ENCODE measurements at regions not wholly inside any gene's neighbourhood (a gene's known extent, or its start where the extent isn't known, plus 50 kb on each side); places are given as distances from the start of the nearest gene placed in this dataset.
"Not testable (repeated sequence)": the region's sequence is repeated elsewhere in the genome, so short reads cannot be mapped to it uniquely, and the experiment has no call there.

DNA sequence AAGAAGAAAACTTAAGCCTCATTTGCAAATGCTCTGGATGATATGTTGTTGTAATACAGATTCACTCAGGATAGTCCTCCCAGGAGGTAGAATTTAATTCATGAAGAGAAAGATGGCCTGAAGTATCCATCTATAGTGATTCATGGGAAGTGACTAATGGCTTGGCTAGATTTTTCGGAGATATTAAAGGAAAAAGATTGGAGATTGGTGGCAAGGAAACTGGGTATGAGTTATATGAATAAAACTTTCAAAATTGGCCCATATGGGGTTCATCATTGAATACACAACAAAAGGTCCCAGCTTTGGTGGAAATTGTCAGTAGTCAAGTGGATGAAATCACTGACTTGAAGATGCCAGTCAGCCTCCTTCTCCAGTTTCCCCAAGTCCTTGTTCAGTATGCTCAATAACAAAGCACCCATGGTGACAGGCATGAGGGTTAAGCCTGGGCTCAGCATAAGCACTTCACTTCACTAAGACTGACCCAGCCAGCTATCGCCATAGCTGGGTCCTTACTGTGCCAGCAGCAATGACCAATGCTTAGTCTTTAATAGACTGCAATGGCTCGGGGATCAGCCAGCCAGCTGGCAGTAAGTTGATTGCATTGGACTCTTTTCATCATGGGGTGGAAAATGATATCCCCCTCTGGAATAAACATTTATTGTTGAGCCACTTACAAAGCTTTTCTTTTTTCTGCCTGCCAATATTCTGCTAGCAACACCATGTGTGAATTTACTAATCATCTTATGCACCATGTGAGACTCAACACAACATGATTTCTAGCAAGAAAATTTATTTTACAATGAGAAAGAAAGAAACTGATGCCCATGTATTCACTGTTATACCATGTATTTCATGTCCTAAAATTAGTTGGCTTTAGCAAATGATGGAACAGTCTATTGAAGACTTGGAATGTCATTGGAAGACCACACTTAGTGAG, 176.6 kb upstream of the TACR1 start:
- no peaks in the 10 kb centered on the region for H3K36me3 ChIP-seq
- WGBS: 81% methylated on average over 3 of the region's 3 CpGs
- H3K27me3 ChIP-seq: no peaks in the 10 kb centered on the region
- H3K27ac ChIP-seq (replicated peaks in 1 of 4): no peak overlapping the region
- intact Hi-C loops (cut with DNase I): no loop called here
- no peak for DNase-seq (ENCODE audit: extremely low spot score)
- H3K4me1 ChIP-seq: no peaks in the 10 kb centered on the region
- TF ChIP-seq EP300 (IDR thresholded peaks at IDR 0.05) (no peak), POLR2A (IDR thresholded peaks at IDR 0.05; ENCODE audit: low read depth) (no peak), POLR2AphosphoS5 (IDR thresholded peaks at IDR 0.05) (no peak)
- TF ChIP-seq, protein P1, sequence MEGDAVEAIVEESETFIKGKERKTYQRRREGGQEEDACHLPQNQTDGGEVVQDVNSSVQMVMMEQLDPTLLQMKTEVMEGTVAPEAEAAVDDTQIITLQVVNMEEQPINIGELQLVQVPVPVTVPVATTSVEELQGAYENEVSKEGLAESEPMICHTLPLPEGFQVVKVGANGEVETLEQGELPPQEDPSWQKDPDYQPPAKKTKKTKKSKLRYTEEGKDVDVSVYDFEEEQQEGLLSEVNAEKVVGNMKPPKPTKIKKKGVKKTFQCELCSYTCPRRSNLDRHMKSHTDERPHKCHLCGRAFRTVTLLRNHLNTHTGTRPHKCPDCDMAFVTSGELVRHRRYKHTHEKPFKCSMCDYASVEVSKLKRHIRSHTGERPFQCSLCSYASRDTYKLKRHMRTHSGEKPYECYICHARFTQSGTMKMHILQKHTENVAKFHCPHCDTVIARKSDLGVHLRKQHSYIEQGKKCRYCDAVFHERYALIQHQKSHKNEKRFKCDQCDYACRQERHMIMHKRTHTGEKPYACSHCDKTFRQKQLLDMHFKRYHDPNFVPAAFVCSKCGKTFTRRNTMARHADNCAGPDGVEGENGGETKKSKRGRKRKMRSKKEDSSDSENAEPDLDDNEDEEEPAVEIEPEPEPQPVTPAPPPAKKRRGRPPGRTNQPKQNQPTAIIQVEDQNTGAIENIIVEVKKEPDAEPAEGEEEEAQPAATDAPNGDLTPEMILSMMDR (IDR thresholded peaks at IDR 0.05): no peak
- no peak overlapping the region for H3K4me3 ChIP-seq
- no peaks in the 10 kb centered on the region for H3K9me3 ChIP-seq

DNA sequence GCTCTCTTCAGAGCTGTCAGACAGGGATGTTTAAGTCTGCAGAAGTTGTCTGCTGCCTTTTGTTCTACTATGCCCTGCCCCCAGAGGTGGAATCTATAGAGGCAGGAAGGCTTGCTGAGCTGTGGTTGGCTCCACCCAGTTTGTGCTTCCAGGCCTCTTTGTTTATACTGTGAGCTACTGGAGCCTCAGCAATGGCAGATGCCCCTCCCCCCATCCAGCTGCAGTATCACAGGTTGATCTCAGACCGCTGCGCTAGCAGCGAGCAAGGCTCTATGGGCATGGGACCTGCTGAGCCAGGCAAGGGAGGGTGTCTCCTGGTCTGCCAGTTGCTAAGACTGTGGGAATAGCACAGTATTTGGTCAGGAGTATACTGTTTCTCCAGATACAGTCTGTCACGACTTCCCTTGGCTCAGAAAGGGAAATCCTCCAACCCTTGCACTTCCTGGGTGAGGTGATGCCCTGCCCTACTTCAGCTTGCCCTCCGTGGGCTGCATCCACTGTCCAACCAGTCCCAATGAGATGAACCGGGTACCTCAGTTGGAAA, 175.2 kb upstream of the TACR1 start:
- DNase-seq (ENCODE audit: extremely low spot score); H3K4me1 ChIP-seq; H3K27ac ChIP-seq (replicated peaks in 1 of 4); H3K36me3 ChIP-seq; H3K27me3 ChIP-seq; H3K4me3 ChIP-seq; H3K9me3 ChIP-seq; intact Hi-C loops (cut with DNase I): not testable (repeated sequence)
- WGBS: 44% methylated on average over 6 of the region's 6 CpGs

DNA sequence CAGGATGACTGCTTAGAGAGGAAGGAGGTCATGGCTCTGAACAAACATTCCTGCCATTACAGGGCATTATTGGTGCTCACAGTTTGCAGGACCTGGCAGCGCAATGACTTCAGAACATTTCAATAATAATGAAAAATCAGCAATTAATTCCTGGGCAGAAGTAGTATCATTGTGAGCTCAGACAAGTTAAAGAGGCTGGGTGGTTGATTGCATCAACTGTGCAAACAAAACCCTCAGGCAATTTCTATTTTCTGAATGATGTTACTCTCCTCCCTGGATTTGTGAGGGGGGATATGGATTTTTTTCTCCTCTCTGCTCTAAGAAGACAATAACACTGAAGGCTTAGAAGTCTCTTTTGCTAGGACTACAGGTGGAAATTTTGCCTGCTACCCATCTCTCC, 168.1 kb upstream of the TACR1 start:
- TF ChIP-seq POLR2AphosphoS5 (IDR thresholded peaks at IDR 0.05) (no peak), POLR2A (IDR thresholded peaks at IDR 0.05; ENCODE audit: low read depth) (no peak), EP300 (IDR thresholded peaks at IDR 0.05) (no peak)
- TF ChIP-seq, protein P1 (IDR thresholded peaks at IDR 0.05): no peak
- Histone ChIP-seq H3K27ac (replicated peaks in 1 of 4) (no peak overlapping the region), H3K27me3 (no peaks in the 10 kb centered on the region), H3K36me3 (no peaks in the 10 kb centered on the region), H3K9me3 (peaks cover 0 to 7% (median 2%) of the 10 kb centered on the region in 4 donors), H3K4me1 (no peaks in the 10 kb centered on the region), H3K4me3 (no peak overlapping the region)
- WGBS: 72% methylated on average over 1 of the region's 1 CpG
- no peak for DNase-seq (ENCODE audit: extremely low spot score)
- intact Hi-C loops (cut with DNase I): no loop called here

DNA sequence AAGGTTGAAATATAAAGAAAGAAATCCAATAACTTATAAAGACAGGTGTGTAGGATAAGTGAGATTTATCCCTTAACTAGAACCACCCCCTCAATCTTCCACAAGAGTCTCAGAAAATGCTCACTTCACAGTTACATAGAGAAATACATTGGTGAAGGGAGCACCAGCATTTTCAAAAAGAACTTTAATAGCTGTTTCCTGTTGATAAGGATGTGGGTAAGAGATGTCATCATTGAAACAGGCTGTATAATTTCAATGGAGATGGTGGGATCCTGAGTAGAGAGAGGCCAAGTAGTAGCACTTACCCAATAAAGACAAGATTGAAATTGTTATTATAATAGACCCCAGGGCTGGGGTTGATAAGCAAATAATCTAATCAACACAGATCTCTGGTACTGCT, 162.2 kb upstream of the TACR1 start:
- TF ChIP-seq, protein P1 (IDR thresholded peaks at IDR 0.05): no peak
- no peak for TF ChIP-seq POLR2A (IDR thresholded peaks at IDR 0.05; ENCODE audit: low read depth)
- TF ChIP-seq POLR2AphosphoS5 (IDR thresholded peaks at IDR 0.05): no peak
- no peak for TF ChIP-seq EP300 (IDR thresholded peaks at IDR 0.05)
- Histone ChIP-seq H3K27ac (replicated peaks in 1 of 4) (no peak overlapping the region), H3K4me1 (no peaks in the 10 kb centered on the region), H3K4me3 (no peak overlapping the region), H3K27me3 (no peaks in the 10 kb centered on the region), H3K9me3 (no peaks in the 10 kb centered on the region), H3K36me3 (no peaks in the 10 kb centered on the region)
- no peak for DNase-seq (ENCODE audit: extremely low spot score)
- intact Hi-C loops (cut with DNase I): no loop called here

DNA sequence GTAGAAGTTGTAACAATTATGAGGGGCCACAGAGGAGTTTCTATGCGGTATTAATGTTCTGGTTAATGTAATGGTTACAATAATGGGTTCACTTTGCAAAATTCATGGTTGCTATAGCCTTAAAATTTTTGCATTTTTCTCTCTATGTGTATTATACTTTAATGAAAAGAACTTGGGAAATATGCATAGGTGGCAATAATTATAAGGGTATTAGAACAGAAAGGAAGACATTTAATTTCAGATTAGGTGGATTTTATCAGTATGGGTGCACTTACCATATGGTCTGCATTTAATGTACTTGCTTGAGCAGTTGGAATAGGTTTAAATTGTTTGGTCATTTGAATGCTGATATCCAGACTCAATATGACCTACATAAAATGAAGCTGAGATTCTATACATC, 161.6 kb upstream of the TACR1 start:
- no peaks in the 10 kb centered on the region for H3K4me1 ChIP-seq
- H3K36me3 ChIP-seq: no peaks in the 10 kb centered on the region
- intact Hi-C loops (cut with DNase I): no loop called here
- whole genome bisulfite sequencing: 80% methylated on average over 1 of the region's 1 CpG
- H3K27me3 ChIP-seq: no peaks in the 10 kb centered on the region
- H3K27ac ChIP-seq (replicated peaks in 1 of 4): no peak overlapping the region
- no peak overlapping the region for H3K4me3 ChIP-seq
- TF ChIP-seq EP300 (IDR thresholded peaks at IDR 0.05) (no peak), POLR2A (IDR thresholded peaks at IDR 0.05; ENCODE audit: low read depth) (no peak), POLR2AphosphoS5 (IDR thresholded peaks at IDR 0.05) (no peak)
- TF ChIP-seq, protein P1 (IDR thresholded peaks at IDR 0.05): no peak
- no peaks in the 10 kb centered on the region for H3K9me3 ChIP-seq
- no peak for DNase-seq (ENCODE audit: extremely low spot score)

Data from esophagus muscularis mucosa (tissue), 4 donors.